ENCODE measurements at regions not wholly inside any gene's neighbourhood (a gene's known extent, or its start where the extent isn't known, plus 50 kb on each side); places are given as distances from the start of the nearest gene placed in this dataset.

- no peak for FAIRE-seq
- H3K9me3 ChIP-seq = no peaks in the 10 kb centered on the region
- no peak overlapping the region for H3K4me2 ChIP-seq
- no peak for ATAC-seq
- H3K4me1 ChIP-seq = peaks cover 22% of the 10 kb centered on the region
- no peak for TF ChIP-seq HOXB5 (CRISPR knock-in tag; IDR thresholded peaks at IDR 0.05)
- TF ChIP-seq CHD4 (IDR thresholded peaks at IDR 0.05; ENCODE audit: borderline replicate concordance) = no peak
- TF ChIP-seq ZNF302 (CRISPR knock-in tag; IDR thresholded peaks at IDR 0.05) = no peak
- TF ChIP-seq ZC3H11A (IDR thresholded peaks at IDR 0.05) = no peak
- no peak for TF ChIP-seq ATOH8 (CRISPR knock-in tag; IDR thresholded peaks at IDR 0.05; ENCODE audit: low read depth)
- TF ChIP-seq E2F6 (IDR thresholded peaks at IDR 0.05; ENCODE audit: borderline replicate concordance, low read depth) = no peak
- TF ChIP-seq ZFP36 (IDR thresholded peaks at IDR 0.05; ENCODE audit: borderline replicate concordance, partially characterized antibody) = no peak
- no peak for TF ChIP-seq CHD2 (IDR thresholded peaks at IDR 0.05; ENCODE audit: low read length, partially characterized antibody)
- TF ChIP-seq PBX3 (IDR thresholded peaks at IDR 0.05) = no peak
- TF ChIP-seq POLR2AphosphoS2 (conservative IDR thresholded peaks at IDR 0.05; ENCODE audit: low read length) = no peak
- TF ChIP-seq TFCP2L1 (CRISPR knock-in tag; IDR thresholded peaks at IDR 0.05) = no peak
- TF ChIP-seq SREBF2 (IDR thresholded peaks at IDR 0.05) = no peak
- TF ChIP-seq CEBPB (IDR thresholded peaks at IDR 0.05) = no peak
- no peak for TF ChIP-seq MAZ (IDR thresholded peaks at IDR 0.05; ENCODE audit: borderline replicate concordance, low read depth, low read length)
- no peak for TF ChIP-seq BCL3 (IDR thresholded peaks at IDR 0.05)
- ChIA-PET CTCF (no interaction called here), POLR2A (no interaction called here)
- no peak overlapping the region for H3K27ac ChIP-seq
- no peak for DNase-seq (ENCODE audit: low read depth in 1 of 2, low spot score in 1 of 2)
- WGBS (ENCODE audit: missing lambda C conversion rate) = 72% methylated on average over 3 of the region's 3 CpGs
- no peak overlapping the region for H3K4me3 ChIP-seq
Observed at GRCh38 chr9:79485258-79485657, 86.5 kb upstream of the TLE4 start.

- Histone ChIP-seq H3K4me2 (peak overlapping the region; percentile 64), H3K27ac (peak overlapping the region; percentile 58 to 59; a peak in 5 of 6 replicates), H3K4me3 (no peak overlapping the region; the same call in 2 of the 3 replicates), H3K4me1 (peaks cover 16% of the 10 kb centered on the region), H3K9me3 (peaks cover 24% of the 10 kb centered on the region)
- peak; percentile 12 to 81 for DNase-seq (ENCODE audit: low read depth in 1 of 2, low spot score in 1 of 2)
- WGBS (ENCODE audit: missing lambda C conversion rate) = 14% methylated on average over 6 of the region's 6 CpGs
- ATAC-seq = peak; percentile 94 to 97
- CTCF ChIA-PET = interaction anchor here (0.9 kb wide), 1 partner anchor 11 kb away, joined by 3 read pairs; no protein-coding TSS in a partner anchor
- FAIRE-seq = peak; percentile 88
- POLR2A ChIA-PET = interaction anchor here (0.5 to 1.4 kb wide), 2 partner anchors 72 to 82 kb away, joined by 5 to 6 read pairs; partner anchors contain the start of gene TLE4
- peak; percentile 93 for TF ChIP-seq ZFP36 (IDR thresholded peaks at IDR 0.05; ENCODE audit: borderline replicate concordance, partially characterized antibody)
- no peak for TF ChIP-seq HES2 (IDR thresholded peaks at IDR 0.05)
- TF ChIP-seq JUN (IDR thresholded peaks at IDR 0.05) = peak; percentile 84 to 97; a peak in 4 of 5 replicates
- TF ChIP-seq HDAC2 (IDR thresholded peaks at IDR 0.05) = no peak
- no peak for TF ChIP-seq ESRRA (IDR thresholded peaks at IDR 0.05; ENCODE audit: borderline replicate concordance, low read length)
- peak; percentile 89; the same call in 2 of the 3 replicates for TF ChIP-seq BCL3 (IDR thresholded peaks at IDR 0.05)
- TF ChIP-seq PBX3 (IDR thresholded peaks at IDR 0.05) = no peak
- no peak for TF ChIP-seq REST (IDR thresholded peaks at IDR 0.05)
- TF ChIP-seq FOSL2 (IDR thresholded peaks at IDR 0.05) = peak; percentile 53; the same call in 1 of the 2 replicates
- peak; percentile 77 for TF ChIP-seq FOSL2 (CRISPR knock-in tag; IDR thresholded peaks at IDR 0.05)
- peak; percentile 54 to 58; a peak in 2 of 5 replicates for TF ChIP-seq EP300 (IDR thresholded peaks at IDR 0.05)
- no peak; a peak in 3 of 5 replicates for TF ChIP-seq RAD21 (conservative IDR thresholded peaks at IDR 0.05 in 1 of 2, IDR thresholded peaks at IDR 0.05 in 1 of 2)
Observed at GRCh38 chr9:79489261-79490000, 82.3 kb upstream of the TLE4 start.
